Trophoblast cell (in vitro differentiated cells and primary cell): ENCODE measurements at regions not wholly inside any gene's neighbourhood (a gene's known extent, or its start where the extent isn't known, plus 50 kb on each side); places are given as distances from the start of the nearest gene placed in this dataset.

ENCODE experiments used
- DNase-seq, 2 donors: peaks; one replicate each; pipeline ENCODE4 v3.0.0-alpha.2; 2016
- H2AFZ ChIP-seq: 2 replicates; pipeline ENCODE4 v1.6.1; 2013; ENCODE audit warnings: low read length, moderate library complexity, mild to moderate bottlenecking; ENCODE audit not compliant: insufficient read depth, poor library complexity
- H2AK5ac ChIP-seq: 2 replicates; pipeline ENCODE4 v1.6.1; 2013; ENCODE audit warnings: mild to moderate bottlenecking, low read length
- H2BK120ac ChIP-seq: 2 replicates; pipeline ENCODE4 v1.6.1; 2013; ENCODE audit warnings: low read length, mild to moderate bottlenecking, moderate library complexity; ENCODE audit not compliant: insufficient read depth, poor library complexity
- H2BK12ac ChIP-seq: 2 replicates; pipeline ENCODE4 v1.6.1; 2013; ENCODE audit warnings: mild to moderate bottlenecking, low read length, moderate library complexity
- H2BK5ac ChIP-seq: 2 replicates; pipeline ENCODE4 v1.6.1; 2013; ENCODE audit warnings: low read length, low read depth, moderate library complexity, mild to moderate bottlenecking; ENCODE audit not compliant: poor library complexity
- H3K14ac ChIP-seq: 2 replicates; pipeline ENCODE4 v1.6.1; 2013; ENCODE audit warnings: mild to moderate bottlenecking, low read length
- H3K18ac ChIP-seq: 2 replicates; pipeline ENCODE4 v1.6.1; 2013; ENCODE audit warnings: mild to moderate bottlenecking, low read length
- H3K23ac ChIP-seq: 2 replicates; pipeline ENCODE4 v1.6.1; 2013; ENCODE audit warnings: low read length
- H3K27ac ChIP-seq: 2 replicates; pipeline ENCODE4 v1.5.1; 2013; ENCODE audit warnings: low read depth, mild to moderate bottlenecking, inconsistent platforms, low read length, moderate library complexity
- H3K27me3 ChIP-seq: 2 replicates; pipeline ENCODE4 v1.6.1; 2013; ENCODE audit warnings: inconsistent platforms, mild to moderate bottlenecking, low read length, moderate library complexity; ENCODE audit not compliant: insufficient read depth
- H3K36me3 ChIP-seq, 2 experiments: 1 replicate in 1 of 2; 2 replicates in 1 of 2; pipeline ENCODE4 v1.6.1; 2013; ENCODE audit warnings: low read length in 2 of 2, mild to moderate bottlenecking in 2 of 2, moderate library complexity in 1 of 2; ENCODE audit not compliant: insufficient read depth in 2 of 2, control insufficient read depth in 1 of 2
- H3K4ac ChIP-seq: 2 replicates; pipeline ENCODE4 v1.6.1; 2013; ENCODE audit warnings: low read depth, mild to moderate bottlenecking, low read length, moderate library complexity
- H3K4me1 ChIP-seq, 2 experiments: 1 replicate in 1 of 2; 2 replicates in 1 of 2; pipeline ENCODE4 v1.6.1; 2013; ENCODE audit warnings: low read length in 2 of 2, mild to moderate bottlenecking in 2 of 2, moderate library complexity in 1 of 2; ENCODE audit not compliant: insufficient read depth in 2 of 2, control insufficient read depth in 1 of 2
- H3K4me2 ChIP-seq: 2 replicates; pipeline ENCODE4 v1.6.1; 2013; ENCODE audit warnings: inconsistent platforms, mild to moderate bottlenecking, low read length, moderate library complexity
- H3K4me3 ChIP-seq: 2 replicates; pipeline ENCODE4 v1.5.1; 2013; ENCODE audit warnings: mild to moderate bottlenecking, low read depth, low read length, inconsistent platforms
- H3K79me1 ChIP-seq: one replicate; pipeline ENCODE4 v1.6.1; 2013; ENCODE audit warnings: low read length
- H3K79me2 ChIP-seq: 2 replicates; pipeline ENCODE4 v1.6.1; 2013; ENCODE audit warnings: low read length, mild to moderate bottlenecking; ENCODE audit not compliant: control insufficient read depth, insufficient read depth, poor library complexity
- H3K9ac ChIP-seq: 2 replicates; pipeline ENCODE4 v1.6.1; 2013; ENCODE audit warnings: mild to moderate bottlenecking, low read length
- H3K9me3 ChIP-seq: 2 replicates; pipeline ENCODE4 v1.6.1; 2013; ENCODE audit warnings: low read depth, mild to moderate bottlenecking, control low read depth, inconsistent platforms, low read length; ENCODE audit not compliant: insufficient read depth
- H4K12ac ChIP-seq: 2 replicates; pipeline ENCODE4 v1.6.1; 2013; ENCODE audit warnings: low read depth, mild to moderate bottlenecking, low read length, moderate library complexity
- H4K8ac ChIP-seq: 2 replicates; pipeline ENCODE4 v1.6.1; 2013; ENCODE audit warnings: low read depth, mild to moderate bottlenecking, low read length, moderate library complexity
- H4K91ac ChIP-seq: one replicate; pipeline ENCODE4 v1.6.1; 2013; ENCODE audit warnings: low read depth, mild to moderate bottlenecking, low read length, moderate library complexity
- WGBS: extraction: QIAGEN DNeasy Blood & Tissue Kit; methylation state at CpG from one replicate; pipeline ENCODE4 v1.1.7; 2013; ENCODE audit warnings: missing lambda C conversion rate; ENCODE audit not compliant: insufficient read length, insufficient coverage; ENCODE audit errors: extremely low coverage; 5-methylcytosine and 5-hydroxymethylcytosine counted together

- Histone ChIP-seq H2BK5ac (no peak overlapping the region), H3K23ac (no peak overlapping the region), H3K4me3 (no peak overlapping the region), H3K27me3 (no peaks in the 10 kb centered on the region), H3K9ac (no peak overlapping the region), H2AK5ac (no peak overlapping the region), H3K4me2 (peak overlapping the region; percentile 10), H3K18ac (no peak overlapping the region), H3K4me1 (peaks cover 0 to 11% of the 10 kb centered on the region in 2 experiments), H3K27ac (no peak overlapping the region), H3K79me1 (no peaks in the 10 kb centered on the region), H3K14ac (no peak overlapping the region), H2BK12ac (no peak overlapping the region), H4K8ac (no peak overlapping the region), H3K36me3 (no peaks in the 10 kb centered on the region), H4K12ac (no peak overlapping the region), H3K4ac (no peak overlapping the region), H4K91ac (no peak overlapping the region), H3K9me3 (no peaks in the 10 kb centered on the region), H2AFZ (no peak overlapping the region), H2BK120ac (no peak overlapping the region), H3K79me2 (no peaks in the 10 kb centered on the region)
- peak; percentile 32 to 67 for DNase-seq
- no CpG with 5 or more reads among the region's 1 CpG for WGBS
Observed at GRCh38 chr5:57366744-57367143, 115.9 kb downstream of the ACTBL2 start.

GRCh38 chr5:57362951-57363350 lies 119.7 kb downstream of the ACTBL2 start:
- Histone ChIP-seq H3K79me1 (no peaks in the 10 kb centered on the region), H3K23ac (no peak overlapping the region), H3K27me3 (no peaks in the 10 kb centered on the region), H3K14ac (no peak overlapping the region), H3K36me3 (no peaks in the 10 kb centered on the region), H3K4me1 (peaks cover 0 to 11% of the 10 kb centered on the region in 2 experiments), H2AK5ac (no peak overlapping the region), H2BK12ac (no peak overlapping the region), H3K27ac (no peak overlapping the region), H3K4me2 (no peak overlapping the region), H3K18ac (no peak overlapping the region), H2BK120ac (no peak overlapping the region), H3K9ac (no peak overlapping the region), H3K4me3 (no peak overlapping the region), H4K91ac (no peak overlapping the region), H3K79me2 (no peaks in the 10 kb centered on the region), H2BK5ac (no peak overlapping the region), H4K8ac (no peak overlapping the region), H2AFZ (no peak overlapping the region), H3K9me3 (no peaks in the 10 kb centered on the region), H3K4ac (no peak overlapping the region), H4K12ac (no peak overlapping the region)
- no peak for DNase-seq
- WGBS: no CpG with 5 or more reads among the region's 5 CpGs

- Histone ChIP-seq H4K91ac (no peak overlapping the region), H3K4ac (no peak overlapping the region), H3K4me3 (no peak overlapping the region), H3K4me2 (no peak overlapping the region), H2BK12ac (no peak overlapping the region), H3K79me2 (no peaks in the 10 kb centered on the region), H3K14ac (no peak overlapping the region), H4K12ac (no peak overlapping the region), H2BK5ac (no peak overlapping the region), H3K27me3 (no peaks in the 10 kb centered on the region), H3K36me3 (no peaks in the 10 kb centered on the region), H2AK5ac (no peak overlapping the region), H4K8ac (no peak overlapping the region), H2BK120ac (no peak overlapping the region), H3K27ac (no peak overlapping the region), H2AFZ (no peak overlapping the region), H3K9me3 (no peaks in the 10 kb centered on the region), H3K4me1 (peaks cover 0 to 2% of the 10 kb centered on the region in 2 experiments), H3K23ac (no peak overlapping the region), H3K18ac (no peak overlapping the region), H3K79me1 (no peaks in the 10 kb centered on the region), H3K9ac (no peak overlapping the region)
- DNase-seq: no peak
- WGBS: no CpG with 5 or more reads among the region's 1 CpG
Observed at GRCh38 chr5:57360871-57361270, 121.7 kb downstream of the ACTBL2 start.

GRCh38 chr5:57358796-57359592 lies 123.6 kb downstream of the ACTBL2 start:
- no peaks in the 10 kb centered on the region for H3K79me2 ChIP-seq
- no peak overlapping the region for H2AFZ ChIP-seq
- H3K4me3 ChIP-seq: no peak overlapping the region
- no peak overlapping the region for H2AK5ac ChIP-seq
- H2BK12ac ChIP-seq: no peak overlapping the region
- H3K9ac ChIP-seq: no peak overlapping the region
- H3K79me1 ChIP-seq: no peaks in the 10 kb centered on the region
- no CpG with 5 or more reads among the region's 5 CpGs for WGBS
- H2BK120ac ChIP-seq: no peak overlapping the region
- no peak overlapping the region for H3K4me2 ChIP-seq
- no peak overlapping the region for H3K4ac ChIP-seq
- no peak overlapping the region for H4K12ac ChIP-seq
- H3K9me3 ChIP-seq: no peaks in the 10 kb centered on the region
- no peaks in the 10 kb centered on the region for H3K4me1 ChIP-seq
- no peak overlapping the region for H3K18ac ChIP-seq
- H4K91ac ChIP-seq: no peak overlapping the region
- no peak overlapping the region for H3K27ac ChIP-seq
- no peak overlapping the region for H2BK5ac ChIP-seq
- no peak for DNase-seq
- no peak overlapping the region for H4K8ac ChIP-seq
- no peaks in the 10 kb centered on the region for H3K27me3 ChIP-seq
- no peak overlapping the region for H3K14ac ChIP-seq
- no peaks in the 10 kb centered on the region for H3K36me3 ChIP-seq
- H3K23ac ChIP-seq: no peak overlapping the region
